SK-N-SH treated with all-trans-retinoic acid at 6 μM for 48 hours (cell line): ENCODE measurements at regions not wholly inside any gene's neighbourhood (a gene's known extent, or its start where the extent isn't known, plus 50 kb on each side); places are given as distances from the start of the nearest gene placed in this dataset.

Source experiments
- ATAC-seq: fragments of 200-7000 bp; cut with Tn5 transposase; 3 replicates; pipeline ENCODE4 v1.9.1; 2020; ENCODE audit warnings: mild to moderate bottlenecking, moderate library complexity
- ARNTL ChIP-seq: fragments of 450-650 bp; formaldehyde crosslinking; IDR thresholded peaks from 2 replicates; pipeline ENCODE4 v1.5.0; 2020; ENCODE audit warnings: low read depth, mild to moderate bottlenecking, moderate library complexity, borderline replicate concordance
- BACH2 ChIP-seq: fragments of 250-450 bp; sonication (Bioruptor Pico); IDR thresholded peaks from 2 replicates; pipeline ENCODE4 v1.9.0; 2021; ENCODE audit warnings: mild to moderate bottlenecking, borderline replicate concordance
- CSDC2 ChIP-seq: fragments of 250-450 bp; sonication (Bioruptor Pico); IDR thresholded peaks from 2 replicates; pipeline ENCODE4 v1.5.0; 2020; ENCODE audit warnings: mild to moderate bottlenecking, moderate library complexity
- CSRNP3 ChIP-seq: fragments of 250-450 bp; sonication (Bioruptor Pico); IDR thresholded peaks from 2 replicates; pipeline ENCODE4 v1.5.1; 2021; ENCODE audit warnings: mild to moderate bottlenecking, moderate library complexity
- ESRRG ChIP-seq: fragments of 250-450 bp; sonication (Bioruptor Pico); IDR thresholded peaks from 2 replicates; pipeline ENCODE4 v1.6.1; 2021; ENCODE audit warnings: mild to moderate bottlenecking
- GLIS3 ChIP-seq: fragments of 250-450 bp; sonication (Bioruptor Pico); IDR thresholded peaks from 2 replicates; pipeline ENCODE4 v1.5.0; 2020; ENCODE audit warnings: mild to moderate bottlenecking, moderate library complexity
- ISL1 ChIP-seq: fragments of 250-450 bp; sonication (Bioruptor Pico); IDR thresholded peaks from 2 replicates; pipeline ENCODE4 v2.1.2; 2022; ENCODE audit warnings: mild to moderate bottlenecking, moderate library complexity
- OSR1 ChIP-seq: fragments of 250-450 bp; sonication (Bioruptor Pico); IDR thresholded peaks from 2 replicates; pipeline ENCODE4 v1.8.0; 2022; ENCODE audit warnings: moderate library complexity, mild to moderate bottlenecking, inconsistent platforms
- PPARA ChIP-seq: fragments of 250-450 bp; sonication (Bioruptor Pico); IDR thresholded peaks from 2 replicates; pipeline ENCODE4 v1.5.0; 2020; ENCODE audit warnings: mild to moderate bottlenecking, borderline replicate concordance
- RARB ChIP-seq: fragments of 250-450 bp; sonication (Bioruptor Pico); IDR thresholded peaks from 2 replicates; pipeline ENCODE4 v1.8.0; 2021; ENCODE audit warnings: mild to moderate bottlenecking, moderate library complexity
- SNAI2 ChIP-seq: fragments of 250-450 bp; sonication (Bioruptor Pico); IDR thresholded peaks from 2 replicates; pipeline ENCODE4 v1.5.0; 2020; ENCODE audit warnings: mild to moderate bottlenecking, moderate library complexity
- TCF4 ChIP-seq: fragments of 250-450 bp; sonication (Bioruptor Pico); IDR thresholded peaks from 2 replicates; pipeline ENCODE4 v1.8.0; 2021; ENCODE audit warnings: mild to moderate bottlenecking, moderate library complexity, borderline replicate concordance
- TOX ChIP-seq: fragments of 250-450 bp; sonication (Bioruptor Pico); IDR thresholded peaks from 2 replicates; pipeline ENCODE4 v1.8.0; 2021; ENCODE audit warnings: mild to moderate bottlenecking, moderate library complexity, borderline replicate concordance
- ZC3H10 ChIP-seq: fragments of 250-450 bp; sonication (Bioruptor Pico); IDR thresholded peaks from 2 replicates; pipeline ENCODE4 v1.5.1; 2021; ENCODE audit warnings: mild to moderate bottlenecking, moderate library complexity
- ZFP3 ChIP-seq: fragments of 250-450 bp; sonication (Bioruptor Pico); IDR thresholded peaks from 2 replicates; pipeline ENCODE4 v1.5.0; 2020; ENCODE audit warnings: mild to moderate bottlenecking, moderate library complexity
- ZFP30 ChIP-seq: fragments of 450-650 bp; formaldehyde crosslinking; IDR thresholded peaks from 2 replicates; pipeline ENCODE4 v1.5.0; 2022; ENCODE audit warnings: mild to moderate bottlenecking, moderate library complexity
- ZNF565 ChIP-seq: fragments of 450-650 bp; formaldehyde crosslinking; conservative IDR thresholded peaks from 2 replicates; pipeline ENCODE4 v1.5.0; 2020; ENCODE audit warnings: low read depth, mild to moderate bottlenecking, moderate library complexity
- ZNF70 ChIP-seq: fragments of 450-650 bp; formaldehyde crosslinking; IDR thresholded peaks from 2 replicates; pipeline ENCODE4 v1.5.0; 2020; ENCODE audit warnings: mild to moderate bottlenecking, moderate library complexity
- ZNF8 ChIP-seq: fragments of 450-650 bp; formaldehyde crosslinking; IDR thresholded peaks from 2 replicates; pipeline ENCODE4 v1.5.0; 2020; ENCODE audit warnings: mild to moderate bottlenecking, moderate library complexity
- TF ChIP-seq, protein P1 (sequence below): fragments of 250-450 bp; sonication (Bioruptor Pico); IDR thresholded peaks from 2 replicates; pipeline ENCODE4 v1.5.1; 2020; ENCODE audit warnings: low read depth, mild to moderate bottlenecking, moderate library complexity
- TF ChIP-seq, protein P2 (sequence below): fragments of 250-450 bp; sonication (Bioruptor Pico); IDR thresholded peaks from 2 replicates; pipeline ENCODE4 v1.8.0; 2021; ENCODE audit warnings: low read depth, mild to moderate bottlenecking, moderate library complexity, borderline replicate concordance
- TF ChIP-seq, protein P3 (sequence below): fragments of 250-450 bp; sonication (Bioruptor Pico); IDR thresholded peaks from 2 replicates; pipeline ENCODE4 v1.8.0; 2020; ENCODE audit warnings: mild to moderate bottlenecking, moderate library complexity, borderline replicate concordance
- TF ChIP-seq, protein P4 (sequence below): fragments of 250-450 bp; sonication (Bioruptor Pico); IDR thresholded peaks from 2 replicates; pipeline ENCODE4 v1.5.0; 2020; ENCODE audit warnings: mild to moderate bottlenecking, moderate library complexity

- TF ChIP-seq ISL1 (CRISPR knock-in tag) (no peak), ZNF565 (CRISPR knock-in tag) (no peak), ZFP3 (CRISPR knock-in tag) (no peak), ZFP30 (CRISPR knock-in tag) (no peak), TCF4 (no peak), SNAI2 (CRISPR knock-in tag) (no peak), ZNF8 (CRISPR knock-in tag) (no peak), ZC3H10 (CRISPR knock-in tag) (no peak), OSR1 (CRISPR knock-in tag) (no peak), ARNTL (CRISPR knock-in tag) (no peak), TOX (CRISPR knock-in tag) (no peak), CSDC2 (CRISPR knock-in tag) (no peak), PPARA (CRISPR knock-in tag) (no peak), RARB (CRISPR knock-in tag) (no peak), ZNF70 (CRISPR knock-in tag) (no peak)
- TF ChIP-seq, protein P1, sequence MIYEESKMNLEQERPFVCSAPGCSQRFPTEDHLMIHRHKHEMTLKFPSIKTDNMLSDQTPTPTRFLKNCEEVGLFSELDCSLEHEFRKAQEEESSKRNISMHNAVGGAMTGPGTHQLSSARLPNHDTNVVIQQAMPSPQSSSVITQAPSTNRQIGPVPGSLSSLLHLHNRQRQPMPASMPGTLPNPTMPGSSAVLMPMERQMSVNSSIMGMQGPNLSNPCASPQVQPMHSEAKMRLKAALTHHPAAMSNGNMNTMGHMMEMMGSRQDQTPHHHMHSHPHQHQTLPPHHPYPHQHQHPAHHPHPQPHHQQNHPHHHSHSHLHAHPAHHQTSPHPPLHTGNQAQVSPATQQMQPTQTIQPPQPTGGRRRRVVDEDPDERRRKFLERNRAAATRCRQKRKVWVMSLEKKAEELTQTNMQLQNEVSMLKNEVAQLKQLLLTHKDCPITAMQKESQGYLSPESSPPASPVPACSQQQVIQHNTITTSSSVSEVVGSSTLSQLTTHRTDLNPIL (CRISPR knock-in tag), result no peak
- TF ChIP-seq, protein P2, sequence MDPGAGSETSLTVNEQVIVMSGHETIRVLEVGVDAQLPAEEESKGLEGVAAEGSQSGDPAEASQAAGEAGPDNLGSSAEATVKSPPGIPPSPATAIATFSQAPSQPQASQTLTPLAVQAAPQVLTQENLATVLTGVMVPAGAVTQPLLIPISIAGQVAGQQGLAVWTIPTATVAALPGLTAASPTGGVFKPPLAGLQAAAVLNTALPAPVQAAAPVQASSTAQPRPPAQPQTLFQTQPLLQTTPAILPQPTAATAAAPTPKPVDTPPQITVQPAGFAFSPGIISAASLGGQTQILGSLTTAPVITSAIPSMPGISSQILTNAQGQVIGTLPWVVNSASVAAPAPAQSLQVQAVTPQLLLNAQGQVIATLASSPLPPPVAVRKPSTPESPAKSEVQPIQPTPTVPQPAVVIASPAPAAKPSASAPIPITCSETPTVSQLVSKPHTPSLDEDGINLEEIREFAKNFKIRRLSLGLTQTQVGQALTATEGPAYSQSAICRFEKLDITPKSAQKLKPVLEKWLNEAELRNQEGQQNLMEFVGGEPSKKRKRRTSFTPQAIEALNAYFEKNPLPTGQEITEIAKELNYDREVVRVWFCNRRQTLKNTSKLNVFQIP (CRISPR knock-in tag), result no peak
- TF ChIP-seq, protein P3, sequence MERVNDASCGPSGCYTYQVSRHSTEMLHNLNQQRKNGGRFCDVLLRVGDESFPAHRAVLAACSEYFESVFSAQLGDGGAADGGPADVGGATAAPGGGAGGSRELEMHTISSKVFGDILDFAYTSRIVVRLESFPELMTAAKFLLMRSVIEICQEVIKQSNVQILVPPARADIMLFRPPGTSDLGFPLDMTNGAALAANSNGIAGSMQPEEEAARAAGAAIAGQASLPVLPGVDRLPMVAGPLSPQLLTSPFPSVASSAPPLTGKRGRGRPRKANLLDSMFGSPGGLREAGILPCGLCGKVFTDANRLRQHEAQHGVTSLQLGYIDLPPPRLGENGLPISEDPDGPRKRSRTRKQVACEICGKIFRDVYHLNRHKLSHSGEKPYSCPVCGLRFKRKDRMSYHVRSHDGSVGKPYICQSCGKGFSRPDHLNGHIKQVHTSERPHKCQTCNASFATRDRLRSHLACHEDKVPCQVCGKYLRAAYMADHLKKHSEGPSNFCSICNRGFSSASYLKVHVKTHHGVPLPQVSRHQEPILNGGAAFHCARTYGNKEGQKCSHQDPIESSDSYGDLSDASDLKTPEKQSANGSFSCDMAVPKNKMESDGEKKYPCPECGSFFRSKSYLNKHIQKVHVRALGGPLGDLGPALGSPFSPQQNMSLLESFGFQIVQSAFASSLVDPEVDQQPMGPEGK (CRISPR knock-in tag), result no peak
- TF ChIP-seq, all 23 proteins: peak for 0
- no peak for ATAC-seq
Measured at GRCh38 chr15:77693576-77693975, 60.9 kb upstream of the LINGO1 start.

DNA sequence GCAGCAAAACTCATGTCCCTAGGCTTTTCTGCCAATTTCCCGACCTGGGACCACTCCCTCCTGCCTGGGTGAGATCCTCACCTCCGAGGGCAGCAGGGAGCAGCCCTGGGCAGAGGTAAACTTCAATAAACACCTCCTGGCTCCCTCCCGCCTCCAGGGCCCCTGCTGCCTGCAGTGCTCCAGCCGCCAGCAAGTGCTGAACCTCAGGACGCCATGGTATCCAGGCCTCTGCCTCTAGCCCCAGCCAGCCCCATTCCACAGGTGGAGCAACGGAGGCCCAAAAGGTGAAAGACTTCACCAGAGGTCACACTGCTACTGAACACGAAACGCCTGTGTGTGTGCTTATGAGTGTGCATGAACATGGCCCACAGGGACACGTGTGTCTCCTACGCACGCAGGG lies 59.9 kb upstream of the LINGO1 start:
- no peak for ATAC-seq
- TF ChIP-seq ZNF70 (CRISPR knock-in tag) (no peak), OSR1 (CRISPR knock-in tag) (no peak), GLIS3 (CRISPR knock-in tag) (no peak), TOX (CRISPR knock-in tag) (no peak)

DNA sequence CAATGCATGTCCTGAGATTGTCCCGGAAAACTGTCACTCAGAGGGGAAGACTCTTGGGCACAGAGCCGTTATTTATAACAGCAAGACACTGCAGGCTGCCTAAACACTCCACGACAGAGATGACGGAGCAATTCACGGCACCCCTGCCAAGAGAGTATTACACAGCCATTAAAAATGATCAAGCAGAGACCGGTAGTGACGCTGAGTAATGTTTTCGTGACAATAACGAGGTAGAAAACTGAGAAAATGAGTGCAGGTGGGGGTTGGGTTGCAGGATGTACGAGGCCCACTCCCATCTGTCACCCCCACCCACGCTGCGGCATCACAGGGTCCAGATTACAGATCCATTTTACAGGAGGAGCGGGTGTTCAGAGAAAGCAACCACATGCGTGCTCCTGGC lies 58.9 kb upstream of the LINGO1 start:
- TF ChIP-seq SNAI2 (CRISPR knock-in tag) (no peak), GLIS3 (CRISPR knock-in tag) (no peak), ESRRG (CRISPR knock-in tag) (no peak), TOX (CRISPR knock-in tag) (no peak), PPARA (CRISPR knock-in tag) (no peak), ISL1 (CRISPR knock-in tag) (no peak), CSDC2 (CRISPR knock-in tag) (no peak), ZC3H10 (CRISPR knock-in tag) (no peak), ZFP30 (CRISPR knock-in tag) (no peak), ZNF565 (CRISPR knock-in tag) (no peak), CSRNP3 (CRISPR knock-in tag) (no peak), BACH2 (CRISPR knock-in tag) (no peak), ZNF70 (CRISPR knock-in tag) (no peak), TCF4 (no peak)
- TF ChIP-seq, protein P3 (CRISPR knock-in tag), result no peak
- TF ChIP-seq, protein P2 (CRISPR knock-in tag), result no peak
- TF ChIP-seq, protein P4, sequence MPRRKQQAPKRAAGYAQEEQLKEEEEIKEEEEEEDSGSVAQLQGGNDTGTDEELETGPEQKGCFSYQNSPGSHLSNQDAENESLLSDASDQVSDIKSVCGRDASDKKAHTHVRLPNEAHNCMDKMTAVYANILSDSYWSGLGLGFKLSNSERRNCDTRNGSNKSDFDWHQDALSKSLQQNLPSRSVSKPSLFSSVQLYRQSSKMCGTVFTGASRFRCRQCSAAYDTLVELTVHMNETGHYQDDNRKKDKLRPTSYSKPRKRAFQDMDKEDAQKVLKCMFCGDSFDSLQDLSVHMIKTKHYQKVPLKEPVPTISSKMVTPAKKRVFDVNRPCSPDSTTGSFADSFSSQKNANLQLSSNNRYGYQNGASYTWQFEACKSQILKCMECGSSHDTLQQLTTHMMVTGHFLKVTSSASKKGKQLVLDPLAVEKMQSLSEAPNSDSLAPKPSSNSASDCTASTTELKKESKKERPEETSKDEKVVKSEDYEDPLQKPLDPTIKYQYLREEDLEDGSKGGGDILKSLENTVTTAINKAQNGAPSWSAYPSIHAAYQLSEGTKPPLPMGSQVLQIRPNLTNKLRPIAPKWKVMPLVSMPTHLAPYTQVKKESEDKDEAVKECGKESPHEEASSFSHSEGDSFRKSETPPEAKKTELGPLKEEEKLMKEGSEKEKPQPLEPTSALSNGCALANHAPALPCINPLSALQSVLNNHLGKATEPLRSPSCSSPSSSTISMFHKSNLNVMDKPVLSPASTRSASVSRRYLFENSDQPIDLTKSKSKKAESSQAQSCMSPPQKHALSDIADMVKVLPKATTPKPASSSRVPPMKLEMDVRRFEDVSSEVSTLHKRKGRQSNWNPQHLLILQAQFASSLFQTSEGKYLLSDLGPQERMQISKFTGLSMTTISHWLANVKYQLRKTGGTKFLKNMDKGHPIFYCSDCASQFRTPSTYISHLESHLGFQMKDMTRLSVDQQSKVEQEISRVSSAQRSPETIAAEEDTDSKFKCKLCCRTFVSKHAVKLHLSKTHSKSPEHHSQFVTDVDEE (CRISPR knock-in tag), result no peak
- TF ChIP-seq, protein P1 (CRISPR knock-in tag), result no peak
- ATAC-seq, result no peak
